GM23338 (cell line): ENCODE measurements at regions not wholly inside any gene's neighbourhood (a gene's known extent, or its start where the extent isn't known, plus 50 kb on each side); places are given as distances from the start of the nearest gene placed in this dataset.
A peak's percentile ranks its signal among the peaks of the same experiment; 100 is the strongest.

Experiments
- ATAC-seq: fragments of 200-7000 bp; cut with Tn5 transposase; 3 replicates; pipeline ENCODE4 v1.9.1; 2020
- DNase-seq: peaks from one replicate; pipeline ENCODE4 v3.0.0-alpha.2; 2015; ENCODE audit warnings: low spot score
- H2AFZ ChIP-seq: fragments of 200-600 bp; sonication (generic); 2 replicates; pipeline ENCODE4 v1.8.0; 2016; ENCODE audit warnings: antibody characterized with exemption, mild to moderate bottlenecking, moderate library complexity
- H3F3A ChIP-seq: fragments of 200-600 bp; sonication (generic); replicated peaks from 2 replicates; pipeline ENCODE4 v1.8.0; 2017; ENCODE audit warnings: antibody characterized with exemption, mixed run types, low read depth
- H3K27ac ChIP-seq: fragments of 200-600 bp; sonication (generic); 2 replicates; pipeline ENCODE4 v1.6.1; 2016; ENCODE audit warnings: low read depth
- H3K27me3 ChIP-seq: fragments of 200-600 bp; sonication (generic); 2 replicates; pipeline ENCODE4 v1.8.0; 2016; ENCODE audit warnings: mild to moderate bottlenecking, mixed run types, moderate library complexity; ENCODE audit not compliant: insufficient read depth
- H3K36me3 ChIP-seq: fragments of 200-600 bp; sonication (generic); 2 replicates; pipeline ENCODE4 v1.8.0; 2016; ENCODE audit warnings: mild to moderate bottlenecking; ENCODE audit not compliant: insufficient read depth
- H3K4me1 ChIP-seq: fragments of 200-600 bp; sonication (generic); 2 replicates; pipeline ENCODE4 v1.8.0; 2016; ENCODE audit warnings: mild to moderate bottlenecking, moderate library complexity; ENCODE audit not compliant: insufficient read depth
- H3K4me2 ChIP-seq: fragments of 200-600 bp; sonication (generic); 2 replicates; pipeline ENCODE4 v1.7.1; 2017; ENCODE audit warnings: mixed run types
- H3K4me3 ChIP-seq: fragments of 200-600 bp; sonication (generic); 2 replicates; pipeline ENCODE4 v1.6.1; 2016; ENCODE audit warnings: mixed run types
- H3K79me2 ChIP-seq: fragments of 200-600 bp; sonication (generic); replicated peaks from 2 replicates; pipeline ENCODE4 v1.8.0; 2017; ENCODE audit warnings: mild to moderate bottlenecking; ENCODE audit not compliant: insufficient read depth
- H3K9me2 ChIP-seq: fragments of 200-600 bp; sonication (generic); 2 replicates; pipeline ENCODE4 v1.8.0; 2017; ENCODE audit not compliant: insufficient read depth
- H4K20me1 ChIP-seq: fragments of 200-600 bp; sonication (generic); replicated peaks from 2 replicates; pipeline ENCODE4 v1.8.0; 2017; ENCODE audit warnings: mild to moderate bottlenecking; ENCODE audit not compliant: insufficient read depth
- H3K27ac Mint-ChIP-seq: 2 replicates; pipeline ENCODE4 v1.8.0; 2020; ENCODE audit warnings: inconsistent platforms, mild to moderate bottlenecking, moderate library complexity, mixed read lengths
- H3K27me3 Mint-ChIP-seq: 3 replicates; pipeline ENCODE4 v1.8.0; 2022; ENCODE audit warnings: low read depth, mild to moderate bottlenecking, moderate library complexity, mixed read lengths, inconsistent platforms; ENCODE audit not compliant: insufficient read depth, poor library complexity
- H3K36me3 Mint-ChIP-seq: 3 replicates; pipeline ENCODE4 v1.8.0; 2021; ENCODE audit warnings: low read depth, mild to moderate bottlenecking, inconsistent platforms, moderate library complexity, mixed read lengths
- H3K4me1 Mint-ChIP-seq: 3 replicates; pipeline ENCODE4 v1.8.0; 2020; ENCODE audit warnings: mild to moderate bottlenecking, inconsistent platforms, mixed read lengths
- H3K4me3 Mint-ChIP-seq: 3 replicates; pipeline ENCODE4 v1.8.0; 2021; ENCODE audit warnings: moderate library complexity, mild to moderate bottlenecking, inconsistent platforms, mixed read lengths
- H3K9me3 Mint-ChIP-seq: 3 replicates; pipeline ENCODE4 v1.8.0; 2020; ENCODE audit warnings: moderate library complexity, mild to moderate bottlenecking, inconsistent platforms, mixed read lengths
- CREB1 ChIP-seq: fragments of 250-450 bp; sonication (Bioruptor Pico); IDR thresholded peaks from 2 replicates; pipeline ENCODE4 v1.5.0; 2020; ENCODE audit warnings: low read depth, mild to moderate bottlenecking, moderate library complexity
- EZH2 ChIP-seq: fragments of 200-600 bp; sonication (generic); IDR thresholded peaks from one replicate; pipeline ENCODE4 v1.8.0; 2017; ENCODE audit warnings: antibody characterized with exemption, mild to moderate bottlenecking, low read depth; ENCODE audit not compliant: unreplicated experiment
- EZH2phosphoT487 ChIP-seq: fragments of 200-600 bp; sonication (generic); IDR thresholded peaks from one replicate; pipeline ENCODE4 v1.8.1; 2018; ENCODE audit warnings: antibody characterized with exemption; ENCODE audit not compliant: unreplicated experiment
- JUNB ChIP-seq: IDR thresholded peaks from one replicate; pipeline ENCODE4 v1.6.1; 2016; ENCODE audit warnings: antibody characterized with exemption; ENCODE audit not compliant: unreplicated experiment
- ZNF331 ChIP-seq: fragments of 250-450 bp; sonication (Bioruptor Pico); IDR thresholded peaks from 2 replicates; pipeline ENCODE4 v1.5.0; 2020; ENCODE audit warnings: low read depth, mild to moderate bottlenecking, moderate library complexity
- TF ChIP-seq, protein P1 (sequence below): fragments of 250-450 bp; sonication (Bioruptor Pico); IDR thresholded peaks from 2 replicates; pipeline ENCODE4 v1.5.0; 2020; ENCODE audit warnings: mild to moderate bottlenecking, moderate library complexity
- TF ChIP-seq, protein P2 (sequence below): IDR thresholded peaks from 2 replicates; pipeline ENCODE4 v1.6.1; 2016; ENCODE audit warnings: antibody characterized with exemption

DNA sequence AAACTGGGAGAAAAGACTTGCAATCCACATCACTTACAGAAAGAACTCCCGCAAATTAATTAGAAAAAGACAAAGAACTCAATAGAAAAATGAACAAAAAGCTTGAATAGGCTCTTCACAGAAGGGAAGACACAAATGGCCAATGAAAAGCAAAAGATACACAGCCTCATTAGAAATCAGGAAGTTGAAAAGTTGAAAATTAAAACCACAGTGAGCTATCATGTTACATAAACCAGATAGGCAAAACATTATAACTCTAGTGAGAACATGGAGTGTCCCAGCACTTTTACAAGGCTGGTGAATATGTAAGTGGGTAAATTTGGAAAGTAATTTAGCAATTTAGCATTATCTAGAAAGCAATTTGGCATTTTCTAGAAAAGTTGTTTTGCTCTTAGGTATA, 158.4 kb upstream of the RASSF8 start (continued):
- TF ChIP-seq, protein P1, sequence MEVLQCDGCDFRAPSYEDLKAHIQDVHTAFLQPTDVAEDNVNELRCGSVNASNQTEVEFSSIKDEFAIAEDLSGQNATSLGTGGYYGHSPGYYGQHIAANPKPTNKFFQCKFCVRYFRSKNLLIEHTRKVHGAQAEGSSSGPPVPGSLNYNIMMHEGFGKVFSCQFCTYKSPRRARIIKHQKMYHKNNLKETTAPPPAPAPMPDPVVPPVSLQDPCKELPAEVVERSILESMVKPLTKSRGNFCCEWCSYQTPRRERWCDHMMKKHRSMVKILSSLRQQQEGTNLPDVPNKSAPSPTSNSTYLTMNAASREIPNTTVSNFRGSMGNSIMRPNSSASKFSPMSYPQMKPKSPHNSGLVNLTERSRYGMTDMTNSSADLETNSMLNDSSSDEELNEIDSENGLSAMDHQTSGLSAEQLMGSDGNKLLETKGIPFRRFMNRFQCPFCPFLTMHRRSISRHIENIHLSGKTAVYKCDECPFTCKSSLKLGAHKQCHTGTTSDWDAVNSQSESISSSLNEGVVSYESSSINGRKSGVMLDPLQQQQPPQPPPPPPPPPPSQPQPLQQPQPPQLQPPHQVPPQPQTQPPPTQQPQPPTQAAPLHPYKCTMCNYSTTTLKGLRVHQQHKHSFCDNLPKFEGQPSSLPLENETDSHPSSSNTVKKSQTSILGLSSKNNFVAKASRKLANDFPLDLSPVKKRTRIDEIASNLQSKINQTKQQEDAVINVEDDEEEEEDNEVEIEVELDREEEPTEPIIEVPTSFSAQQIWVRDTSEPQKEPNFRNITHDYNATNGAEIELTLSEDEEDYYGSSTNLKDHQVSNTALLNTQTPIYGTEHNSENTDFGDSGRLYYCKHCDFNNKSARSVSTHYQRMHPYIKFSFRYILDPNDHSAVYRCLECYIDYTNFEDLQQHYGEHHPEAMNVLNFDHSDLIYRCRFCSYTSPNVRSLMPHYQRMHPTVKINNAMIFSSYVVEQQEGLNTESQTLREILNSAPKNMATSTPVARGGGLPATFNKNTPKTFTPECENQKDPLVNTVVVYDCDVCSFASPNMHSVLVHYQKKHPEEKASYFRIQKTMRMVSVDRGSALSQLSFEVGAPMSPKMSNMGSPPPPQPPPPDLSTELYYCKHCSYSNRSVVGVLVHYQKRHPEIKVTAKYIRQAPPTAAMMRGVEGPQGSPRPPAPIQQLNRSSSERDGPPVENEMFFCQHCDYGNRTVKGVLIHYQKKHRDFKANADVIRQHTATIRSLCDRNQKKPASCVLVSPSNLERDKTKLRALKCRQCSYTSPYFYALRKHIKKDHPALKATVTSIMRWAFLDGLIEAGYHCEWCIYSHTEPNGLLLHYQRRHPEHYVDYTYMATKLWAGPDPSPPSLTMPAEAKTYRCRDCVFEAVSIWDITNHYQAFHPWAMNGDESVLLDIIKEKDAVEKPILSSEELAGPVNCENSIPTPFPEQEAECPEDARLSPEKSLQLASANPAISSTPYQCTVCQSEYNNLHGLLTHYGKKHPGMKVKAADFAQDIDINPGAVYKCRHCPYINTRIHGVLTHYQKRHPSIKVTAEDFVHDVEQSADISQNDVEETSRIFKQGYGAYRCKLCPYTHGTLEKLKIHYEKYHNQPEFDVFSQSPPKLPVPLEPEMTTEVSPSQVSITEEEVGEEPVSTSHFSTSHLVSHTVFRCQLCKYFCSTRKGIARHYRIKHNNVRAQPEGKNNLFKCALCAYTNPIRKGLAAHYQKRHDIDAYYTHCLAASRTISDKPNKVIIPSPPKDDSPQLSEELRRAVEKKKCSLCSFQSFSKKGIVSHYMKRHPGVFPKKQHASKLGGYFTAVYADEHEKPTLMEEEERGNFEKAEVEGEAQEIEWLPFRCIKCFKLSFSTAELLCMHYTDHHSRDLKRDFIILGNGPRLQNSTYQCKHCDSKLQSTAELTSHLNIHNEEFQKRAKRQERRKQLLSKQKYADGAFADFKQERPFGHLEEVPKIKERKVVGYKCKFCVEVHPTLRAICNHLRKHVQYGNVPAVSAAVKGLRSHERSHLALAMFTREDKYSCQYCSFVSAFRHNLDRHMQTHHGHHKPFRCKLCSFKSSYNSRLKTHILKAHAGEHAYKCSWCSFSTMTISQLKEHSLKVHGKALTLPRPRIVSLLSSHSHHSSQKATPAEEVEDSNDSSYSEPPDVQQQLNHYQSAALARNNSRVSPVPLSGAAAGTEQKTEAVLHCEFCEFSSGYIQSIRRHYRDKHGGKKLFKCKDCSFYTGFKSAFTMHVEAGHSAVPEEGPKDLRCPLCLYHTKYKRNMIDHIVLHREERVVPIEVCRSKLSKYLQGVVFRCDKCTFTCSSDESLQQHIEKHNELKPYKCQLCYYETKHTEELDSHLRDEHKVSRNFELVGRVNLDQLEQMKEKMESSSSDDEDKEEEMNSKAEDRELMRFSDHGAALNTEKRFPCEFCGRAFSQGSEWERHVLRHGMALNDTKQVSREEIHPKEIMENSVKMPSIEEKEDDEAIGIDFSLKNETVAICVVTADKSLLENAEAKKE (CRISPR knock-in tag), result no peak

DNA sequence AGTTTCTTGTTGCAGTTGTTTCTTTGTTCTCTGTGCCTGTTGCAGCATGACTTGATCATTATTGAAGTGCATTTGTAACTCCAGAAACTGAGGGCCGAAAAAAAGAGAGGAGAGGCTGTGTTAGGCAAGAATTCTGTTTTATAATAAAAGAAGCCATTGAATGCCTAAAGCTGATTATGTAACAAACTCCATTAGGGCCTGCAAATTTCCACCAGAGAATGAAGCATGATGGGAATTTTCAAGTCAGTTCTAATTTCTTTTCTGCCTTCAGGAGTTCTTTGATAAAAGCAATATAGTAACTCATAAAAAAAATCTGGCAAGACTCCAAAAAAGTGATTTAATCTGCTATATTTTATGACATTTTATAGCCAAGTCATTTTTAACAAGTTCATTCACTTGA, 156.7 kb upstream of the RASSF8 start:
- peaks cover 2% of the 10 kb centered on the region for H3K27me3 Mint-ChIP-seq
- no peak for ATAC-seq
- Histone ChIP-seq H3K9me2 (0 out of 2 replicates have a peak, but pooled peaks cover 7% of the 10 kb centered on the region), H3K27me3 (no peaks in the 10 kb centered on the region), H3K79me2 (no peaks in the 10 kb centered on the region), H3K27ac (no peak overlapping the region), H3F3A (no peaks in the 10 kb centered on the region), H3K4me3 (no peak overlapping the region), H2AFZ (no peak overlapping the region), H4K20me1 (no peaks in the 10 kb centered on the region), H3K4me1 (peaks cover 7% of the 10 kb centered on the region; the same call in 1 of the 2 replicates), H3K36me3 (no peaks in the 10 kb centered on the region), H3K4me2 (0 out of 2 replicates have a peak overlapping the region, but pooled peaks have one; percentile 2)
- H3K27ac Mint-ChIP-seq, result no peak overlapping the region
- no peak overlapping the region for H3K4me3 Mint-ChIP-seq
- peaks cover 12% of the 10 kb centered on the region; the same call in 2 of the 3 replicates for H3K4me1 Mint-ChIP-seq
- peaks cover 4% of the 10 kb centered on the region; the same call in 1 of the 3 replicates for H3K36me3 Mint-ChIP-seq
- H3K9me3 Mint-ChIP-seq, result peaks cover 8% of the 10 kb centered on the region; the same call in 1 of the 3 replicates
- no peak for DNase-seq
- TF ChIP-seq CREB1 (CRISPR knock-in tag) (no peak), EZH2phosphoT487 (no peak), EZH2 (no peak), ZNF331 (CRISPR knock-in tag) (no peak), JUNB (no peak)
- TF ChIP-seq, protein P2, sequence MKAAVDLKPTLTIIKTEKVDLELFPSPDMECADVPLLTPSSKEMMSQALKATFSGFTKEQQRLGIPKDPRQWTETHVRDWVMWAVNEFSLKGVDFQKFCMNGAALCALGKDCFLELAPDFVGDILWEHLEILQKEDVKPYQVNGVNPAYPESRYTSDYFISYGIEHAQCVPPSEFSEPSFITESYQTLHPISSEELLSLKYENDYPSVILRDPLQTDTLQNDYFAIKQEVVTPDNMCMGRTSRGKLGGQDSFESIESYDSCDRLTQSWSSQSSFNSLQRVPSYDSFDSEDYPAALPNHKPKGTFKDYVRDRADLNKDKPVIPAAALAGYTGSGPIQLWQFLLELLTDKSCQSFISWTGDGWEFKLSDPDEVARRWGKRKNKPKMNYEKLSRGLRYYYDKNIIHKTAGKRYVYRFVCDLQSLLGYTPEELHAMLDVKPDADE, result no peak
- TF ChIP-seq, protein P1 (CRISPR knock-in tag), result no peak
